Tibial nerve (tissue), 4 donors: ENCODE measurements at regions not wholly inside any gene's neighbourhood (a gene's known extent, or its start where the extent isn't known, plus 50 kb on each side); places are given as distances from the start of the nearest gene placed in this dataset.

Experiments used
- CTCF ChIP-seq, 5 experiments: fragments of 200-600 bp in 3 of 5; fragments of 450-650 bp in 2 of 5; sonication (generic) in 3 of 5; IDR thresholded peaks; one replicate each; pipeline ENCODE4 v1.5.1; 2016 to 2019; ENCODE audit warnings: antibody characterized with exemption in 5 of 5, mild to moderate bottlenecking in 3 of 5, moderate library complexity in 2 of 5
- EP300 ChIP-seq, 2 donors: sonication (generic); formaldehyde crosslinking; IDR thresholded peaks; one replicate each; pipeline ENCODE4 v1.6.1; 2017; ENCODE audit warnings: antibody characterized with exemption in 2 of 2, mild to moderate bottlenecking in 1 of 2
- POLR2A ChIP-seq, 2 donors: fragments of 450-650 bp; IDR thresholded peaks; one replicate each; pipeline ENCODE4 v1.6.1; 2017; ENCODE audit warnings: antibody characterized with exemption in 2 of 2, mild to moderate bottlenecking in 2 of 2, moderate library complexity in 2 of 2

GRCh38 chr1:230544758-230545157 lies 97.5 kb upstream of the COG2 start:
- TF ChIP-seq CTCF (IDR thresholded peaks at IDR 0.05) (no peak), POLR2A (IDR thresholded peaks at IDR 0.05) (no peak), EP300 (IDR thresholded peaks at IDR 0.05) (no peak)
